IPS-18a (cell line): ENCODE measurements at regions not wholly inside any gene's neighbourhood (a gene's known extent, or its start where the extent isn't known, plus 50 kb on each side); places are given as distances from the start of the nearest gene placed in this dataset.

Experiments used
- H3K27ac ChIP-seq: one replicate; pipeline ENCODE4 v1.5.1; 2013; ENCODE audit warnings: low read length
- H3K27me3 ChIP-seq: one replicate; pipeline ENCODE4 v1.6.1; 2013; ENCODE audit warnings: mild to moderate bottlenecking, low read length; ENCODE audit not compliant: control insufficient read depth, insufficient read depth
- H3K36me3 ChIP-seq: one replicate; pipeline ENCODE4 v1.6.1; 2013; ENCODE audit warnings: low read depth, low read length; ENCODE audit not compliant: control insufficient read depth
- H3K4me1 ChIP-seq: one replicate; pipeline ENCODE4 v1.6.1; 2013; ENCODE audit warnings: low read depth, low read length; ENCODE audit not compliant: control insufficient read depth
- H3K4me3 ChIP-seq: one replicate; pipeline ENCODE4 v1.5.1; 2013; ENCODE audit warnings: low read length
- H3K9ac ChIP-seq: one replicate; pipeline ENCODE4 v1.6.1; 2013; ENCODE audit warnings: mild to moderate bottlenecking, low read length, moderate library complexity
- H3K9me3 ChIP-seq: one replicate; pipeline ENCODE4 v1.6.1; 2013; ENCODE audit warnings: low read depth, low read length; ENCODE audit not compliant: control insufficient read depth

DNA sequence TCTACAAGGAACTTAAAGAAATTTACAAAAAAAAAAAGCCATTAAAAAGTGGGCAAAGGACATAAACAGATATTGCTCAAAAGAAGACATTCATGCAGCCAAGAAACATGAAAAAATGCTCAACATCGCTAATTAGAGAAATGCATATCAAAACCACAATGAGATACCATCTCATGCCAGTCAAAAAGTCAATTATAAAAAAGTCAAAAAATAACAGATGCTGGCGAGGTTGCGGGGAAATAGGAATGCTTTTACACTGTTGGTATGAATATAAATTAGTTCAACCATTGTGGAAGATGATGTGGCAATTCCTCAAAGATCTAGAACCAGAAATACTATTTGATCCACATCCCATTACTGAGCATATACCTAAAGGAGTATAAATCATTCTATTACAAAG is 411.9 kb upstream of the MARCKS start:
- Histone ChIP-seq H3K27me3 (no peaks in the 10 kb centered on the region), H3K4me3 (no peak overlapping the region)

DNA sequence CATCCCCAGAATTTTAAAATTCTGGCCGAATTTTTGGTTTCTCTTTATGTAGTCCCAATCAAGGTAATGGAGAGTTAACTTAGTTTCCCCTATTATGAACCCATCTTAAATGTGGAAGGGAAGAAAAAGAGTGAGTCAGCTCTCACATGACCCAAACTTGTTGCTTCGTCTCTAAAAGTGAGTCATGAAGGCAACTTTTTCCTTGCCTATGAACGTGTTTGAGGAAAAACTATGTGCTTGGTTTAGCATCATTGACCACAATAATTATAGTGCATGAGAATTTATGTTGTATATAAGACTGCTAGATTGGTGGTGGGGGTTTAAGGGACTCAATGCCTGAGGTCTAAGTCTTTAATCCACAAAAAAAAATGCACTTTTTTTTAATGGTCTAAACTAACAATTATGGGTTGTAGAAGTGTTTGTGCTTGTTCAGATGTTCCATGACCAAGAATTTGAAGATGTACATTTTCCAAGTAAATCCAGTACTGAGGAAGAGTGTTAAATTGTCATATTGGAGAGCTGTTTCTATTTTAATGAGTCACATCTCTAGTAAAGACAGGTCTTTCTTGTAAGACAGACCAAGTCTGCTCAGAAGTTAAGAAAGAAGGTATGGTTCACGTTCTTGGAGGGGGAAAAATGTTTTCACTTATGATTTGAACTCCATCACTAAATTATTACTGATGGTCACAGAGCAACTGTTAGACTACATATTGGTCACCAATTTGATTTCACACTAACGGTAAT is 409.9 kb upstream of the MARCKS start:
- Histone ChIP-seq H3K4me3 (no peak overlapping the region), H3K4me1 (no peaks in the 10 kb centered on the region), H3K27me3 (no peaks in the 10 kb centered on the region), H3K36me3 (no peaks in the 10 kb centered on the region), H3K9ac (no peak overlapping the region), H3K27ac (no peak overlapping the region), H3K9me3 (no peaks in the 10 kb centered on the region)

More for the DNA sequence above, 411.9 kb upstream of the MARCKS start:
- Histone ChIP-seq H3K36me3 (no peaks in the 10 kb centered on the region), H3K27ac (no peak overlapping the region), H3K4me1 (peaks cover 2% of the 10 kb centered on the region), H3K9ac (no peak overlapping the region), H3K9me3 (no peaks in the 10 kb centered on the region)

DNA sequence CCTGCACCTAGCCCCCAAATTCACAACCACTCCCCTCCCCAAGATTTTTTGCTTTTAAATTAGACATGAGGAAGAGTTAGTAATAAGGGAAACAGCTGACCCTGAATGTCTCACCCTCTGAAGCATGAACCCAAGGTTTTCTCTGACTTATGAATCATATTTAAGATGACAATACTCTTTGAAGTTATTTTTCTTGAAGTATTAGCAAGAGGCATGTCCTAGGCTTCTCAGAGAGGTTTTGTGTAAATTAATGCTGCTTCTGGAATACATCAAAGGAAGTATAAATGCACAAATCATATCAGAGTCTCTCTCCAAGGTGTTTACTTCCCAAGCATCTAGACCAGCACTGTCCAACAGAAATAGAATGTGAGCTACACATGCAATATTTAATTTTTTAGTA is 408.1 kb upstream of the MARCKS start:
- no peaks in the 10 kb centered on the region for H3K9me3 ChIP-seq
- no peak overlapping the region for H3K9ac ChIP-seq
- H3K4me1 ChIP-seq = no peaks in the 10 kb centered on the region
- H3K27me3 ChIP-seq = no peaks in the 10 kb centered on the region
- H3K4me3 ChIP-seq = no peak overlapping the region
- H3K27ac ChIP-seq = no peak overlapping the region
- no peaks in the 10 kb centered on the region for H3K36me3 ChIP-seq

DNA sequence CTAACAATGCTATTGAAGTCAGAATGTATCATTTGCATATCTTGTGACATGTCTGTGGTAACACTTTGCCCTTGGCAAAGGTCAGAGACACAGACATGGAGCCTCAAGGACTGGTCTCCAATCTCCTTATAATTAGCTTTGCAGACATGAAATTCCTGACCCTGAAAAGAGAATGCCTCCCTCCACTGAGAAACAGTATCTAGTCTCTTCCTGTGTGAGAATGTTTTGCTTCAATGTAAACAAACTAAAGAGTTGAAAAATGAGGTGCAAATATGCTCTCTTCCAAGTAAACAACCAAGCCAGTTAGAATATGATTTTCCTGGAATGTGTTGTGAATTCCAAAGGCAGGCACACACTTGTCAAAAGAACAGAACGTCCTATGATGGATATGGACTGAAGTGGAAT is 407.1 kb upstream of the MARCKS start:
- Histone ChIP-seq H3K4me3 (no peak overlapping the region), H3K27me3 (no peaks in the 10 kb centered on the region), H3K9ac (no peak overlapping the region), H3K27ac (no peak overlapping the region), H3K9me3 (no peaks in the 10 kb centered on the region), H3K36me3 (no peaks in the 10 kb centered on the region), H3K4me1 (no peaks in the 10 kb centered on the region)

DNA sequence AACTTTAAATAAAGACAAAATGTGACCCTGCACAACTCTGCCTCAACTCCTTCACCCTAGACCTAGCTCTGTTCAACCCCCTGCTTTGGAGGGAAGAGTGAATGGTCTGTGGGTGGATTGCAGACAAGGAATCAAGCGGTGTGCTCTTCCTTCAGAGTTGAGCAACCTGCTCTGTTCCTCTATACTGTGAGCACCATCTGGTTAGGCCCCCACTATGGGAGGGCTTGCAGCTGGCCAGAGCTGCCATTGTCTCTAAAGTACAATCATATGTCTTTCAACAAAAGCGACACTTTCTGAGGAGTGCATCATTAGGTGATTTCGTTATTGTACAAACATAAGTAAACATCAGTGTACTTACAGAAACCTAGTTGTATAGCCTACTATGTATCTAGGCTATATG is 406.1 kb upstream of the MARCKS start:
- Histone ChIP-seq H3K4me3 (no peak overlapping the region), H3K4me1 (no peaks in the 10 kb centered on the region), H3K36me3 (no peaks in the 10 kb centered on the region), H3K9ac (no peak overlapping the region), H3K9me3 (no peaks in the 10 kb centered on the region), H3K27me3 (no peaks in the 10 kb centered on the region), H3K27ac (no peak overlapping the region)

DNA sequence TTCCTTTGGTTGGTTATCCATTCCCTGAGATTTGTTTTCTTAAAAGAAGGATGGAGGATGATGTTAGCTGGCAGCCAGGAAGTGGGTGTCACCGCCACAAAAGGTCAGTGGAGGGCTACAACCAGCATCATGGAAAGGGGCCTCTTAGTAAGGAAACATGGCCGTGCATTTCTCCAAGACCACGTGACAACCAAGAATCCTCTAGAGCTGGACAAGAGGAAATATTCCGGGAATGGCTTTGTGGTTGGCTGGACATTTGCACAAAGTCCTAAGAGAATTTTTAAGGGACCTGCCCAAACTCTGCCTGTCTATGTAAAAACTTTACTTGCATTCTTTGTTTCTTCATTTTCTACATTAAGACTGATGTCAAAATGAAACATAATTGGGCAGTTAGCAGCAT is 399.9 kb upstream of the MARCKS start:
- Histone ChIP-seq H3K9ac (no peak overlapping the region), H3K27ac (no peak overlapping the region), H3K36me3 (no peaks in the 10 kb centered on the region), H3K27me3 (no peaks in the 10 kb centered on the region), H3K4me1 (no peaks in the 10 kb centered on the region), H3K9me3 (no peaks in the 10 kb centered on the region), H3K4me3 (no peak overlapping the region)

DNA sequence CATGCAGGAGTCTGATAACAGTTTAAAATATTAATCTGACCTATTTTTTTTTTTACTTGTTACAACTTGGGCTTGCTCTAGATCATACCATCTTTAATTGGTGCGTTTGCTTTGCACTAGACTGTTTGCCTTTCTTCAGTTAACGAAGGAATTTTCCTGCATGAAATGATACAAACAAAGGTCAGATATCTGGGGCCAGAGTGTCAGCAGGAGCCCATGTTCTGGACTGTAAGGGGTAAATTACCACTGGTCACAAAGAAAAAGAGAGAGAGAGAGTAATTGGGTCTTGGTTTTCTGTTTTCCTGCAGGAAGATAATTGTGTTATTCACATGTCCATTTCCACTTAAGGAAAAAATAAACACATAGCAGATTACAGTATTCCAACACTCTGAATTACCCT is 399.4 kb upstream of the MARCKS start:
- Histone ChIP-seq H3K4me1 (no peaks in the 10 kb centered on the region), H3K9ac (no peak overlapping the region), H3K9me3 (no peaks in the 10 kb centered on the region), H3K36me3 (no peaks in the 10 kb centered on the region), H3K4me3 (no peak overlapping the region), H3K27ac (no peak overlapping the region), H3K27me3 (no peaks in the 10 kb centered on the region)

DNA sequence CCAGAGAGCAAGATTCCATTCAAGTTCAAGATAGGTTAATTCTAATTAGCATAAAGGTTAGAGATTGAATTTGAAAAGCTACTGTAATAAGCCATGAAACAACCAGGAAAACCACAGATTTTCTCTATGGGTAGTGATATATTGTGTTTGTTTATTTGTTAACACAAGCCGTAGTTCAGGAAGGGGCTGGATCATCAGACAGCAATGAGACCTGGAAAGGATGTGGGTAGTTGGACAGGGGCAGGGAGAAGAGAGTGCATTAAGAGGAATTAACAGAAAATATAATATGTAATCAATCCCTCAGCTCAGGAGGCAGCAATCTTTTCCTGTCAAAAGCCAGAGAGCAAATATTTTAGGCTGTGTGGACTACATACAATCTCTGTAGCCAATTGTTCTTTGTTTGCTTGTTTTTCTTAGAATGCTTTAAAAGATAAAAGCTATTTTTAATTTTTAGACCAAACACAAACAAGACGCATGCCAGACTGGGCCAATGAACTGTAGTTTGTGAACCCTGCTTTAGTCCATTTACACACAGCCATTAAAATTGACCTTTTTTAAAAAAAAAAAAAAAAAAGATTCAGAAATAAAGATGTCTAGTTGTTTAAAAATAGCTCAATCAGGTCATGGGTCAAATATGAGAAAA is 398.7 kb upstream of the MARCKS start:
- Histone ChIP-seq H3K4me1 (no peaks in the 10 kb centered on the region), H3K4me3 (no peak overlapping the region), H3K36me3 (no peaks in the 10 kb centered on the region), H3K27ac (no peak overlapping the region), H3K9ac (no peak overlapping the region), H3K27me3 (no peaks in the 10 kb centered on the region), H3K9me3 (no peaks in the 10 kb centered on the region)

DNA sequence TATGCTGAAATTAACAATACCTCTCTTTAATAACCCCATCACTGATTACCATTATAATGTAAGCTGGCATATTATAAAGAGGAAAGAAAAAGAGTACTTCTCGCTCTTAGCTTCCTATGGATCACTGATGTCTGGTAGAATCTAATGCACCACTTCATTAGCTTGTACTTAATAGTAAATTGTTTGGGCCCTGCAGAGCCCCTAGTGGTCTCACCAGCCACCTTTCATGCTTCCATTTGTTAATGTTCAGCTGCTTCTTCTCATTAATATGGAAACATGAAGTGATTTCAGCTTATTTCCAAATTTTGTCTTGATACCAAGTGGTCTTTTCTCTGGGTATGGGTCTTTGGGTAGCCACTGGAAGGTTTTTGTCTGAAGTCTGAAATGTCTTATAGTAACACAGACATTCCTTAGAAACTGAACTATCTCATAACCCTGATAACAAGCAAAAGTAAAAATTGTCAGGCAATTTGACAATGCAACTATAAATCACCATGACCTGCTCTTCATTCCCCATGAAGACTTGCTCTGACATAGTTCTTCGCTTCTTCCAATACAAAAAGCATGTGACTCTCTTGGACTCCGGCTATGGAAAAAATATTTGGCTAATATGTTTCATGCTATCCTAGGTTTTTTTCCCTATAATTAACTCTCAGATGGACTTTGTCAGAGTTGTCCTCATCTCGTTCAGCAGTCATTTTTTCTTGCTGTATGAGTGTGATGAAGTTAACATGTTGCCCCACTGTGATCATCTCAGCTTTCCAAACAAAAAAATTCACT is 395.8 kb upstream of the MARCKS start:
- H3K9me3 ChIP-seq = no peaks in the 10 kb centered on the region
- no peaks in the 10 kb centered on the region for H3K4me1 ChIP-seq
- H3K27me3 ChIP-seq = no peaks in the 10 kb centered on the region
- no peaks in the 10 kb centered on the region for H3K36me3 ChIP-seq
- H3K4me3 ChIP-seq = no peak overlapping the region
- no peak overlapping the region for H3K27ac ChIP-seq
- H3K9ac ChIP-seq = no peak overlapping the region

DNA sequence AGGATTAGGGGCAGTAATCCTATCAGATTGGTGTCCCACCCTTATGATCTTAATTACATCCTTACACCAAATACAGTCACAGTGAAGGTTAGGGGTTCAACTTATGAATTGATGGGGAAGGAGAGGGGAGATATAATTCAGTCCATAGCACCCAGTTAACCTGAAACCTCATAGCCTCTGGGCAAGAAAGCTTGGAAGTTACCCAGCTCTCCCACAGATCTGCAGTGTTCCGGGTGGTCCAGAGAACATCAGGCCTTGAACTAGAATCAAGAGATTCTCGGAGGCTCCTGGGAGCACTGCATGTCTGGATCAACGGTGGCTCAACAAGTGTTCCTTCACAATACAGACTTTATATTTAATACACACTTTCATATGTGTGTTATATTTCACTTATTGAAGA is 392.6 kb upstream of the MARCKS start:
- Histone ChIP-seq H3K4me1 (no peaks in the 10 kb centered on the region), H3K27me3 (no peaks in the 10 kb centered on the region), H3K4me3 (no peak overlapping the region), H3K27ac (no peak overlapping the region), H3K9ac (no peak overlapping the region), H3K9me3 (no peaks in the 10 kb centered on the region), H3K36me3 (no peaks in the 10 kb centered on the region)

DNA sequence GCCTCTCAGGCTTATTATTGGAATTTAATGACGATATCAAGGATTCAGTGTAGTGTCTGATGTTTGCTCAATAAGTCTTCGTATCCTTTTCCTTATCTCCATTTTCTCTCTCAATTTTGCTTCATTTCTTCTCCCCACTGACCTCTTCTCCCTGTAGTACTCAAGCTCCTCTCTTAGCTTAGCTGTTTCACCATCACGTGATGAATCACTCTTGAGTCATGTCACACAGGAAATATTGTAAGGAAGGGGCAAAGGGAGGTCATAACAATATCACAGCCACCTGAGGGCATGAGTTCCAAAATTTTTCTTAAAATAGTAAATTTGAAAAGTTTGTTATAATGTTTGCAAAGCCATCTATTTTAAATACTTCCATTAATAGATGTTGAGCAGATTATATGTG is 392.2 kb upstream of the MARCKS start:
- no peaks in the 10 kb centered on the region for H3K9me3 ChIP-seq
- no peaks in the 10 kb centered on the region for H3K4me1 ChIP-seq
- no peak overlapping the region for H3K4me3 ChIP-seq
- H3K27ac ChIP-seq = no peak overlapping the region
- no peaks in the 10 kb centered on the region for H3K36me3 ChIP-seq
- no peaks in the 10 kb centered on the region for H3K27me3 ChIP-seq
- no peak overlapping the region for H3K9ac ChIP-seq
